ENCODE measurements at regions not wholly inside any gene's neighbourhood (a gene's known extent, or its start where the extent isn't known, plus 50 kb on each side); places are given as distances from the start of the nearest gene placed in this dataset.

GRCh38 chr19:46911456-46911855 is 50.7 kb downstream of the ARHGAP35 start:
- Histone ChIP-seq H3K56ac (ENCODE audit: low read length) (no peak overlapping the region), H3K18ac (ENCODE audit: low read length) (no peak overlapping the region), H3K79me1 (ENCODE audit: low read length) (peaks cover 17% of the 10 kb centered on the region), H2BK15ac (replicated peaks; ENCODE audit: low read depth) (no peak overlapping the region), H3K4me2 (ENCODE audit: low read length) (no peak overlapping the region), H3K4me1 (ENCODE audit: control insufficient read depth, low read depth, low read length) (peaks cover 5% of the 10 kb centered on the region), H3K4ac (ENCODE audit: low read depth, low read length) (no peak overlapping the region), H4K8ac (ENCODE audit: low read depth, low read length) (no peak overlapping the region), H3K23ac (ENCODE audit: low read length) (no peak overlapping the region), H3K27ac (ENCODE audit: low read depth, low read length) (no peak overlapping the region), H4K5ac (ENCODE audit: low read length) (no peak overlapping the region), H3K79me2 (ENCODE audit: control insufficient read depth, insufficient read depth, low read length) (peaks cover 29% of the 10 kb centered on the region), H2BK120ac (ENCODE audit: low read depth, low read length) (no peak overlapping the region), H3K9ac (ENCODE audit: low read length) (no peak overlapping the region), H3K27me3 (ENCODE audit: insufficient read depth, low read length, poor library complexity) (no peaks in the 10 kb centered on the region), H2AK5ac (ENCODE audit: low read length) (no peak overlapping the region), H2BK5ac (ENCODE audit: low read length) (no peak overlapping the region), H3K4me3 (ENCODE audit: low read length) (no peak overlapping the region), H3K36me3 (ENCODE audit: control insufficient read depth, insufficient read depth, low read length) (no peaks in the 10 kb centered on the region)
- no peak for DNase-seq

- H3K18ac ChIP-seq (ENCODE audit: low read length), result no peak overlapping the region
- H2BK5ac ChIP-seq (ENCODE audit: low read length), result no peak overlapping the region
- no peak overlapping the region for H3K23ac ChIP-seq (ENCODE audit: low read length)
- WGBS (ENCODE audit: extremely low coverage, insufficient coverage, low lambda C conversion rate), result no CpG with 5 or more reads among the region's 6 CpGs
- no peak overlapping the region for H3K4me3 ChIP-seq (ENCODE audit: low read length)
- H3K79me1 ChIP-seq (ENCODE audit: low read length), result peaks cover 18% of the 10 kb centered on the region
- no peak overlapping the region for H4K8ac ChIP-seq (ENCODE audit: low read depth, low read length)
- no peaks in the 10 kb centered on the region for H3K36me3 ChIP-seq (ENCODE audit: control insufficient read depth, insufficient read depth, low read length)
- no peak overlapping the region for H2BK15ac ChIP-seq (replicated peaks; ENCODE audit: low read depth)
- peaks cover 5% of the 10 kb centered on the region for H3K4me1 ChIP-seq (ENCODE audit: control insufficient read depth, low read depth, low read length)
- H3K4me2 ChIP-seq (ENCODE audit: low read length), result no peak overlapping the region
- no peak overlapping the region for H2BK120ac ChIP-seq (ENCODE audit: low read depth, low read length)
- H3K27ac ChIP-seq (ENCODE audit: low read depth, low read length), result no peak overlapping the region
- H3K56ac ChIP-seq (ENCODE audit: low read length), result peak overlapping the region; percentile 36
- no peak overlapping the region for H4K5ac ChIP-seq (ENCODE audit: low read length)
- no peaks in the 10 kb centered on the region for H3K27me3 ChIP-seq (ENCODE audit: insufficient read depth, low read length, poor library complexity)
- H3K9ac ChIP-seq (ENCODE audit: low read length), result peak overlapping the region; percentile 15
- H3K79me2 ChIP-seq (ENCODE audit: control insufficient read depth, insufficient read depth, low read length), result peaks cover 31% of the 10 kb centered on the region
- peak; percentile 68 for DNase-seq
- H2AK5ac ChIP-seq (ENCODE audit: low read length), result no peak overlapping the region
- no peak overlapping the region for H3K4ac ChIP-seq (ENCODE audit: low read depth, low read length)
These were observed 52.5 kb downstream of the ARHGAP35 start for GRCh38 chr19:46913198-46913851.

GRCh38 chr19:46913852-46914430 is 53.1 kb downstream of the ARHGAP35 start:
- peaks cover 1% of the 10 kb centered on the region for H3K36me3 ChIP-seq (ENCODE audit: control insufficient read depth, insufficient read depth, low read length)
- H3K4ac ChIP-seq (ENCODE audit: low read depth, low read length), result no peak overlapping the region
- H3K4me1 ChIP-seq (ENCODE audit: control insufficient read depth, low read depth, low read length), result peaks cover 5% of the 10 kb centered on the region
- no peak for DNase-seq
- H3K79me1 ChIP-seq (ENCODE audit: low read length), result peaks cover 20% of the 10 kb centered on the region
- peaks cover 31% of the 10 kb centered on the region for H3K79me2 ChIP-seq (ENCODE audit: control insufficient read depth, insufficient read depth, low read length)
- no peak overlapping the region for H3K4me2 ChIP-seq (ENCODE audit: low read length)
- no peak overlapping the region for H3K27ac ChIP-seq (ENCODE audit: low read depth, low read length)
- no peak overlapping the region for H3K18ac ChIP-seq (ENCODE audit: low read length)
- no peak overlapping the region for H2BK15ac ChIP-seq (replicated peaks; ENCODE audit: low read depth)
- no peak overlapping the region for H4K5ac ChIP-seq (ENCODE audit: low read length)
- H2BK5ac ChIP-seq (ENCODE audit: low read length), result no peak overlapping the region
- WGBS (ENCODE audit: extremely low coverage, insufficient coverage, low lambda C conversion rate), result no CpG with 5 or more reads among the region's 4 CpGs
- H3K23ac ChIP-seq (ENCODE audit: low read length), result no peak overlapping the region
- no peak overlapping the region for H2BK120ac ChIP-seq (ENCODE audit: low read depth, low read length)
- H4K8ac ChIP-seq (ENCODE audit: low read depth, low read length), result no peak overlapping the region
- H3K4me3 ChIP-seq (ENCODE audit: low read length), result no peak overlapping the region
- no peaks in the 10 kb centered on the region for H3K27me3 ChIP-seq (ENCODE audit: insufficient read depth, low read length, poor library complexity)
- no peak overlapping the region for H3K56ac ChIP-seq (ENCODE audit: low read length)
- H2AK5ac ChIP-seq (ENCODE audit: low read length), result no peak overlapping the region
- H3K9ac ChIP-seq (ENCODE audit: low read length), result no peak overlapping the region

GRCh38 chr19:46915386-46915785 is 54.6 kb downstream of the ARHGAP35 start:
- no peak for DNase-seq
- no peak overlapping the region for H3K27ac ChIP-seq (ENCODE audit: low read depth, low read length)
- H4K8ac ChIP-seq (ENCODE audit: low read depth, low read length), result no peak overlapping the region
- H3K79me2 ChIP-seq (ENCODE audit: control insufficient read depth, insufficient read depth, low read length), result peaks cover 29% of the 10 kb centered on the region
- no peaks in the 10 kb centered on the region for H3K27me3 ChIP-seq (ENCODE audit: insufficient read depth, low read length, poor library complexity)
- no peak overlapping the region for H2BK5ac ChIP-seq (ENCODE audit: low read length)
- H2AK5ac ChIP-seq (ENCODE audit: low read length), result no peak overlapping the region
- H3K18ac ChIP-seq (ENCODE audit: low read length), result no peak overlapping the region
- no peak overlapping the region for H3K4me3 ChIP-seq (ENCODE audit: low read length)
- H3K4me1 ChIP-seq (ENCODE audit: control insufficient read depth, low read depth, low read length), result peaks cover 5% of the 10 kb centered on the region
- no peak overlapping the region for H3K4me2 ChIP-seq (ENCODE audit: low read length)
- no peak overlapping the region for H3K9ac ChIP-seq (ENCODE audit: low read length)
- peaks cover 23% of the 10 kb centered on the region for H3K79me1 ChIP-seq (ENCODE audit: low read length)
- peaks cover 3% of the 10 kb centered on the region for H3K36me3 ChIP-seq (ENCODE audit: control insufficient read depth, insufficient read depth, low read length)
- H3K56ac ChIP-seq (ENCODE audit: low read length), result no peak overlapping the region
- H4K5ac ChIP-seq (ENCODE audit: low read length), result no peak overlapping the region
- H3K23ac ChIP-seq (ENCODE audit: low read length), result no peak overlapping the region
- H2BK120ac ChIP-seq (ENCODE audit: low read depth, low read length), result no peak overlapping the region
- H2BK15ac ChIP-seq (replicated peaks; ENCODE audit: low read depth), result no peak overlapping the region
- WGBS (ENCODE audit: extremely low coverage, insufficient coverage, low lambda C conversion rate), result no CpG with 5 or more reads among the region's 2 CpGs
- no peak overlapping the region for H3K4ac ChIP-seq (ENCODE audit: low read depth, low read length)

- no CpG with 5 or more reads among the region's 5 CpGs for WGBS (ENCODE audit: extremely low coverage, insufficient coverage, low lambda C conversion rate)
- Histone ChIP-seq H2BK120ac (ENCODE audit: low read depth, low read length) (no peak overlapping the region), H3K23ac (ENCODE audit: low read length) (no peak overlapping the region), H3K56ac (ENCODE audit: low read length) (no peak overlapping the region), H3K18ac (ENCODE audit: low read length) (no peak overlapping the region), H4K8ac (ENCODE audit: low read depth, low read length) (no peak overlapping the region), H2BK15ac (replicated peaks; ENCODE audit: low read depth) (no peak overlapping the region), H3K27me3 (ENCODE audit: insufficient read depth, low read length, poor library complexity) (no peaks in the 10 kb centered on the region), H3K9ac (ENCODE audit: low read length) (no peak overlapping the region), H2BK5ac (ENCODE audit: low read length) (no peak overlapping the region), H3K27ac (ENCODE audit: low read depth, low read length) (no peak overlapping the region), H3K79me2 (ENCODE audit: control insufficient read depth, insufficient read depth, low read length) (peaks cover 30% of the 10 kb centered on the region), H3K4me1 (ENCODE audit: control insufficient read depth, low read depth, low read length) (peaks cover 5% of the 10 kb centered on the region), H2AK5ac (ENCODE audit: low read length) (no peak overlapping the region), H3K4ac (ENCODE audit: low read depth, low read length) (no peak overlapping the region), H3K4me3 (ENCODE audit: low read length) (no peak overlapping the region), H3K79me1 (ENCODE audit: low read length) (peaks cover 31% of the 10 kb centered on the region), H4K5ac (ENCODE audit: low read length) (no peak overlapping the region), H3K4me2 (ENCODE audit: low read length) (no peak overlapping the region), H3K36me3 (ENCODE audit: control insufficient read depth, insufficient read depth, low read length) (peaks cover 3% of the 10 kb centered on the region)
- DNase-seq, result no peak
These were observed 56.2 kb downstream of the ARHGAP35 start for GRCh38 chr19:46917002-46917401.

GRCh38 chr19:46919324-46919723 is 58.5 kb downstream of the ARHGAP35 start:
- no CpG with 5 or more reads among the region's 8 CpGs for WGBS (ENCODE audit: extremely low coverage, insufficient coverage, low lambda C conversion rate)
- Histone ChIP-seq H4K5ac (ENCODE audit: low read length) (no peak overlapping the region), H3K4me2 (ENCODE audit: low read length) (no peak overlapping the region), H3K79me2 (ENCODE audit: control insufficient read depth, insufficient read depth, low read length) (peaks cover 31% of the 10 kb centered on the region), H3K4me3 (ENCODE audit: low read length) (no peak overlapping the region), H3K4me1 (ENCODE audit: control insufficient read depth, low read depth, low read length) (no peaks in the 10 kb centered on the region), H3K18ac (ENCODE audit: low read length) (no peak overlapping the region), H2BK15ac (replicated peaks; ENCODE audit: low read depth) (no peak overlapping the region), H2BK120ac (ENCODE audit: low read depth, low read length) (no peak overlapping the region), H3K9ac (ENCODE audit: low read length) (no peak overlapping the region), H3K4ac (ENCODE audit: low read depth, low read length) (no peak overlapping the region), H2BK5ac (ENCODE audit: low read length) (no peak overlapping the region), H2AK5ac (ENCODE audit: low read length) (no peak overlapping the region), H3K23ac (ENCODE audit: low read length) (no peak overlapping the region), H4K8ac (ENCODE audit: low read depth, low read length) (no peak overlapping the region), H3K27ac (ENCODE audit: low read depth, low read length) (no peak overlapping the region), H3K36me3 (ENCODE audit: control insufficient read depth, insufficient read depth, low read length) (peaks cover 6% of the 10 kb centered on the region), H3K79me1 (ENCODE audit: low read length) (peaks cover 37% of the 10 kb centered on the region), H3K27me3 (ENCODE audit: insufficient read depth, low read length, poor library complexity) (no peaks in the 10 kb centered on the region), H3K56ac (ENCODE audit: low read length) (no peak overlapping the region)
- DNase-seq, result no peak

Measured in mesendoderm (in vitro differentiated cells).